Thyroid gland (tissue), 4 donors: ENCODE measurements at regions not wholly inside any gene's neighbourhood (a gene's known extent, or its start where the extent isn't known, plus 50 kb on each side); places are given as distances from the start of the nearest gene placed in this dataset.

Experiments
- CTCF ChIP-seq, 6 experiments: fragments of 200-600 bp in 3 of 6; fragments of 450-650 bp in 3 of 6; sonication (generic) in 3 of 6; IDR thresholded peaks; one replicate each; pipeline ENCODE4 v1.5.1; 2016 to 2019; ENCODE audit warnings: antibody characterized with exemption in 6 of 6, mild to moderate bottlenecking in 2 of 6, inconsistent platforms in 1 of 6, moderate library complexity in 1 of 6
- POLR2A ChIP-seq, 2 donors: fragments of 450-650 bp; IDR thresholded peaks; one replicate each; pipeline ENCODE4 v1.6.1; 2017; ENCODE audit warnings: antibody characterized with exemption in 2 of 2, mild to moderate bottlenecking in 2 of 2, moderate library complexity in 1 of 2

- TF ChIP-seq POLR2A (IDR thresholded peaks at IDR 0.05) (no peak), CTCF (IDR thresholded peaks at IDR 0.05) (no peak)
Observed at GRCh38 chr1:82625537-82625936, 824.8 kb downstream of the ADGRL2 start.
